ENCODE measurements at regions not wholly inside any gene's neighbourhood (a gene's known extent, or its start where the extent isn't known, plus 50 kb on each side); places are given as distances from the start of the nearest gene placed in this dataset.

GRCh38 chr3:194273743-194274310 is 77.3 kb downstream of the CPN2 start:
- TF ChIP-seq TAF1 (IDR thresholded peaks at IDR 0.05; ENCODE audit: low read depth) (no peak), TCF12 (IDR thresholded peaks at IDR 0.05; ENCODE audit: low read depth) (no peak), FOXM1 (IDR thresholded peaks at IDR 0.05; ENCODE audit: borderline replicate concordance, low read depth) (no peak), YY1 (IDR thresholded peaks at IDR 0.05; ENCODE audit: low read depth) (no peak), CEBPB (IDR thresholded peaks at IDR 0.05) (no peak), TEAD4 (IDR thresholded peaks at IDR 0.05) (no peak), USF1 (IDR thresholded peaks at IDR 0.05) (no peak), MAX (IDR thresholded peaks at IDR 0.05) (no peak)

GRCh38 chr3:194274424-194275085 is 76.6 kb downstream of the CPN2 start:
- TF ChIP-seq TAF1 (IDR thresholded peaks at IDR 0.05; ENCODE audit: low read depth) (0 out of 2 replicates have a peak, but pooled peaks have one; percentile 11), ZBTB7A (IDR thresholded peaks at IDR 0.05; ENCODE audit: low read depth) (no peak)

- TF ChIP-seq NFIC (IDR thresholded peaks at IDR 0.05) (no peak), ZBTB7A (IDR thresholded peaks at IDR 0.05; ENCODE audit: low read depth) (peak; percentile 76)
Measured at GRCh38 chr3:194275291-194275690, 75.8 kb downstream of the CPN2 start.

GRCh38 chr3:194275721-194276120 is 75.4 kb downstream of the CPN2 start:
- TF ChIP-seq TCF12 (IDR thresholded peaks at IDR 0.05; ENCODE audit: low read depth): no peak
- no peak for TF ChIP-seq EGR1 (IDR thresholded peaks at IDR 0.05)
- no peak for TF ChIP-seq FOXM1 (IDR thresholded peaks at IDR 0.05; ENCODE audit: borderline replicate concordance, low read depth)
- TF ChIP-seq TAF1 (IDR thresholded peaks at IDR 0.05; ENCODE audit: low read depth): no peak
- TF ChIP-seq NFIC (IDR thresholded peaks at IDR 0.05): no peak
- no peak for TF ChIP-seq YY1 (IDR thresholded peaks at IDR 0.05; ENCODE audit: low read depth)
- no peak for TF ChIP-seq CEBPB (IDR thresholded peaks at IDR 0.05)
- no peak for TF ChIP-seq TEAD4 (IDR thresholded peaks at IDR 0.05)
- no peak for TF ChIP-seq MAX (IDR thresholded peaks at IDR 0.05)
- no peak; the same call in none of the 2 replicates for TF ChIP-seq ZBTB7A (IDR thresholded peaks at IDR 0.05; ENCODE audit: low read depth)
- TF ChIP-seq EP300 (IDR thresholded peaks at IDR 0.05; ENCODE audit: borderline replicate concordance): no peak
- no peak for TF ChIP-seq CREB1 (IDR thresholded peaks at IDR 0.05; ENCODE audit: low read depth)
- TF ChIP-seq USF1 (IDR thresholded peaks at IDR 0.05): no peak
- no peak for TF ChIP-seq REST (IDR thresholded peaks at IDR 0.05; ENCODE audit: low read depth)
- no peak for TF ChIP-seq RAD21 (IDR thresholded peaks at IDR 0.05; ENCODE audit: low read depth)

GRCh38 chr3:194276768-194277103 is 74.4 kb downstream of the CPN2 start:
- 0 out of 2 replicates have a peak, but pooled peaks have one; percentile 41 for TF ChIP-seq USF1 (IDR thresholded peaks at IDR 0.05)
- no peak for TF ChIP-seq TCF12 (IDR thresholded peaks at IDR 0.05; ENCODE audit: low read depth)
- peak; percentile 84; the same call in 1 of the 2 replicates for TF ChIP-seq ZBTB7A (IDR thresholded peaks at IDR 0.05; ENCODE audit: low read depth)
- TF ChIP-seq MAX (IDR thresholded peaks at IDR 0.05): peak; percentile 82

GRCh38 chr3:194277104-194277785 is 73.9 kb downstream of the CPN2 start:
- TF ChIP-seq USF1 (IDR thresholded peaks at IDR 0.05) (no peak), MAX (IDR thresholded peaks at IDR 0.05) (peak; percentile 57), NFIC (IDR thresholded peaks at IDR 0.05) (peak; percentile 92), CREB1 (IDR thresholded peaks at IDR 0.05; ENCODE audit: low read depth) (no peak), ZBTB7A (IDR thresholded peaks at IDR 0.05; ENCODE audit: low read depth) (no peak), TAF1 (IDR thresholded peaks at IDR 0.05; ENCODE audit: low read depth) (peak; percentile 34), REST (IDR thresholded peaks at IDR 0.05; ENCODE audit: low read depth) (no peak), TCF12 (IDR thresholded peaks at IDR 0.05; ENCODE audit: low read depth) (peak; percentile 37; the same call in 1 of the 2 replicates), YY1 (IDR thresholded peaks at IDR 0.05; ENCODE audit: low read depth) (peak; percentile 74), TEAD4 (IDR thresholded peaks at IDR 0.05) (peak; percentile 36), RAD21 (IDR thresholded peaks at IDR 0.05; ENCODE audit: low read depth) (0 out of 2 replicates have a peak, but pooled peaks have one; percentile 0), FOXM1 (IDR thresholded peaks at IDR 0.05; ENCODE audit: borderline replicate concordance, low read depth) (no peak), EGR1 (IDR thresholded peaks at IDR 0.05) (peak; percentile 94), CEBPB (IDR thresholded peaks at IDR 0.05) (no peak), EP300 (IDR thresholded peaks at IDR 0.05; ENCODE audit: borderline replicate concordance) (peak; percentile 71; the same call in 1 of the 2 replicates)
